NCI-H1105 (cell line): ENCODE measurements at regions not wholly inside any gene's neighbourhood (a gene's known extent, or its start where the extent isn't known, plus 50 kb on each side); places are given as distances from the start of the nearest gene placed in this dataset.
"Not testable (repeated sequence)": the region's sequence is repeated elsewhere in the genome, so short reads cannot be mapped to it uniquely, and the experiment has no call there.

ENCODE experiments used
- DNase-seq: peaks from one replicate; lab custom pipeline; 2025; lab: John Stamatoyannopoulos, UW

DNA sequence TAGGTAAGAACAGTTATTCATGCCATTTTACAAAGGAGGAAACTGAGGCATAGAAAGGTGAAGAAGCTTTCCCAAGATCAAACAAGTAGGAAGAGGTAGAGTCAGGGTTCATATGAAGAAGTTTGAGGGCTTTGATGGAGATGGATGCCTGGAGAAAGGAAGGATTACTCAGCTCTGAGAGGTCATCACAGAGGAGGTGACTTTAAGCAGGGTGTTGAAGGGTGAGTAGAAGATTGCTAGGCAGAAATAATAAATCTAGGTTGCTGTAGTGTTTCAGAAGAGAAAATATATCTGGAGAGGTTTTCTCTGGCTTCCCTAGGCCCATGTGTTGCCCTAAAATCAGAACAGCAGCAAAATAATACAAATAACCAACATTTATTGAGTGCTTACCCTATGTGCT is 196.3 kb downstream of the PALM2AKAP2 start:
- no peak for DNase-seq

DNA sequence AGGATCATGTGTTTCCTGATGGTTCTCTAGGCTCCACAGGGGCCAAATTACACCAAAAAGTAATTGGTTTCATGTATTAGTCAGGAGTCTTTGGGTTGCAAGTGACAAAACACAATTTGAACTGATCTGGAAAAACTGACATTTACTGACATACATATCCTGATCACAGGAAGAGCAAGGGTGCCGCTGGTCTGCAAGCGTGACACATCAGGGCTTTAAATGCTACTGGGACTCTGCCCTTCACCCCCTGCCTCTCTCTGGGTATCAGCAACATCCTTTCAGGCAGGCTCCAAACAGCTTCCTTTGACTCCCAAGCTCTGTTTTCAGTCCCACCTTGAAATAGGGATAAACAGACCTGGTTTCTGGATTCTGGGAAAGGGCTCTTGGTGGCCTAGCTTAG is 197.5 kb downstream of the PALM2AKAP2 start:
- DNase-seq, result no peak

DNA sequence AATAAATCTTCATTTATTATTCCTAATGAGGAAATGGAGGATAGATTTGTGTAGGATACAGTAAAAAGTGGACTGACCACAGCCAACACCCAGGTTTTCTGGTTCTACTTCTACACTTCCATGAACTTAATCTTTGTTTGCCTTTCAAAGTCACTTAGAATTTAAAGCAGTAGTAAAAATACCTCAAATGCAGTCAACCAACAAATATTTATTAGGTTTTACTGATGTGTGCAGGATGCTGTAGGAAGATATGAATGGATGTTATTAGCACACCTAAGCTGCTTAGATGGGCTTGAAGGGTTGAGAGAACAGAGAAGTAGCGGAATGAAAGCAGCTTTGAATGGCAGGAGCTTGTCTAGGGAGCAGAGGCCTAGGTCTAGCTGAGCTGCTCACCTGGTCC is 201.1 kb downstream of the PALM2AKAP2 start:
- DNase-seq, result no peak

DNA sequence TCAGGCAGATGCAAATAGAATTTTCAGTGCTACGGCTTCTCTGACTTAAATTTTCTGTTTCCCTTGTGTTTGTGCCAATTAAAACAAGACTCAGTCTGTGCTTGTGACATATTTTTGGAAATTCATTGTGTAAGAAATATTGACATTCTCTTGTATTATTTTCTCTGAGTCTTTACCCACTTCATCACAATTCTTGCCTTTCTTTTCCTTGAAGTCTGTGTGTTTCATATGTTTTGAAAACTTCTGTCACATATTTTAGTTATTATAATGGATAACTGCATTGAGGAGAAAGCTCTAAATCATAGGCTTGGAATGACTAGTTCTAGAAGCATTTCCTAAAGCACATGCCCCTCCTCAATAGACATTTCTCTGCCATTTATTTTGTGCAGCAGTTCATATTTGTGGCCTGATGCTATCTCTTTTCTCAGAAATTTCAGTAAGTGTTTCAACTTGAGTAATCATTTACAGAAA is 206.6 kb downstream of the PALM2AKAP2 start:
- no peak for DNase-seq

DNA sequence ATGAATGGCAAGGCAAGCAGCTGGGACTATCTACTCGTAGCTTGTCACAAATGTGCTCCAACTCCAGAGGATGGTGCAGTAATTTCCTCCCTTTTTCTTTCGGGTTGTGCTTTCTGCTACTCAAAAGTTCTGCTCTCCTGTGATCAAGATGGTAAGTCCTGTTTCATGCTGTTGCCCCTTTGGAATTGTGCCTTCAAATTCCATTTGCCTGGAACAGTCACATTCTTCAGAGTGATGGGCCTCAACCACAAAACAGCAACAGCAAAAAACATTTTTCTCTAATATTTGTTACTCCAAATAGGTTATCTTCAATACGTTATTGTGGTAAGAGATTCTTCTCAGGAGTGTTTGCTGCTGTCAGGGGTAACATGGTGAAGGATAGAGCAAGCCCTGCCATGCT is 209.3 kb downstream of the PALM2AKAP2 start:
- no peak for DNase-seq

DNA sequence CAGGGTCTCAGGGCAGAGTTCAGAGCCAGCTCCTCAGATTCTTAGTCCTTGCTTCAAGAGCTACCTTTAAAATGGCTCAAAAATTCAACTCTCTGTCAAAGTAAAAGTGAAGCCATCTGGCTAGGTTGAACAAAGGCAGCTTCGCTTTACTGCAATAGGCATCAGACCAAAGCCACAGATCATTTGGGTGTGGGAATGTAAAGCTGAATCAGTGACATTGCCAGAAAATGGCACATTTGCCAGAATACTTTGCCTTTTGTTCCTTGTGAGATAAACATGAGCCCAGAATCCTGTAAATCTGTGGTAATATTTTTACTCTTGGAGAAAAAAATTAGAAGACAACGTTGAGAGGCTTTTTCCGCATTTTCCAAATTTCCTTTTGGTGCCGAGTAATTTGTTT is 210.5 kb downstream of the PALM2AKAP2 start:
- DNase-seq, result no peak

DNA sequence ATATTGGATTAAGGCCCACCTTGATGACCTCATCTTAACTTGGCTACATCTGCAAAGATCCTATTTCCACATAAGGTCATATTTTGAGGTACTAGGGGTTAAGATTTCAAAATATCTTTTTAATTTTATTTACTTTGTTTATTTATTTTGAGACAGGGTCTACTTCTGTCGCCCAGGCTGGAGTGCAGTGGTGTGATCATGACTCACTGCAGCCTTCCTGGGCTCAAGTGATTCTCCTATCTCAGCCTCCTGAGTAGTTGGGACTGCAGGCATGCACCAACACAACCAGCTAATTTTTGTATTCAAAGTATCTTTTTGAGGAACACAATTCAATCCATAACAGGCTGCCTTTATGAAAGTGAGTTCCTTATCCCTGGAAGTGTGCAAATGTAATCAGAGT is 212.3 kb downstream of the PALM2AKAP2 start:
- DNase-seq, result no peak

DNA sequence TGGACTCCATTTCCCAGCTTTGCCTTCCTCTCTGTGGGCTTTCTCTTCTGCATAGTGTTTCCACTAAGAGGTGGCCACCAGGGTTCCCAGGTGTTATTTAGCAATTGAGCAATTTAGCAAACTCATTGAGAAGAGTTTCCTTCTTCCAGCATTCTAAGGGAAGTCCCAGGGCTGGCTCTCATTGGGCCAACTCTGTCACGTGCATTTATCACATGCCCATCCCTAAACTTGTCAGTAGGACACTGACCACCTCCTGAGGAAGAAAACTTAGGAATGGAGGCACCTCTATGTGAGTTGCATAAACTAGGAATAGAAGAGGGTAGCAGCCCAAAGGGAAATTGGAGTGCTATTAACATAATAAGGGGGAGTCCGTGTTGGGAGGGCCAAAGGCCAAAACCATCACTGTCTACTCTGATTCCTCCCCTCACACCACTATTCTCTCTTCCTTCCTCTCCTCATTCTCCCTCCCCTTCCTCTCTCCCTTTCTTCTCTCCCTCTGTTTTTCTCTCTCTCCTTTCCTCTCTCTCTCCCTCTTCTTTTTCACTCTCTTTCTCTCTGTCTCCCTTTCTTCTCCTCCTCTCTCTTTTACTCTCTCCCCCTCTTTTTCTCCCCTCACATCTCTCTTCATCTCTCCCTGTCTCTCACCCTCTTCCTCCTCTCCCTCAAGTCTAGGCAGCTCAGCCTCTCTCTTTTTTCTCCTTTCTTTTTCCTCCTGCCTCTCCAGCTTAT is 213.4 kb downstream of the PALM2AKAP2 start:
- no peak for DNase-seq

DNA sequence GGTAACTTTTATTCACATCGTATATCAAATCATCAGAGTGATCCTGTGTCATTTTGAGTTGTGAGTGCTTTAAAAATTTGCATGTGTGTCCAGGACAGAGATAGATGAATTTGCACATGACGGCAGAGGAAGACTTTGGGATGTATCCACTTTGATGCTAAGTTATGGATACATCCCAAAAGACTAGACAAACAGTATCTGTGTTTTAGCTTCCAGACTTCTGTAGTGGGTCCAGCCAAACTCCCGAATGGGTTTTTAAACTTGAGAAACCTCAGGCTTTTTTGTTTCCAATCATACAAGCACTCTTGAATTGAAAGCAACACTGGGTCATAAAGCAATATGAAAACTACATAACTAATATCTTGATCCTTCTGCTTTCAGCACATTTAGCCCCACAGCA is 213.8 kb downstream of the C9orf152 start:
- DNase-seq, result no peak

DNA sequence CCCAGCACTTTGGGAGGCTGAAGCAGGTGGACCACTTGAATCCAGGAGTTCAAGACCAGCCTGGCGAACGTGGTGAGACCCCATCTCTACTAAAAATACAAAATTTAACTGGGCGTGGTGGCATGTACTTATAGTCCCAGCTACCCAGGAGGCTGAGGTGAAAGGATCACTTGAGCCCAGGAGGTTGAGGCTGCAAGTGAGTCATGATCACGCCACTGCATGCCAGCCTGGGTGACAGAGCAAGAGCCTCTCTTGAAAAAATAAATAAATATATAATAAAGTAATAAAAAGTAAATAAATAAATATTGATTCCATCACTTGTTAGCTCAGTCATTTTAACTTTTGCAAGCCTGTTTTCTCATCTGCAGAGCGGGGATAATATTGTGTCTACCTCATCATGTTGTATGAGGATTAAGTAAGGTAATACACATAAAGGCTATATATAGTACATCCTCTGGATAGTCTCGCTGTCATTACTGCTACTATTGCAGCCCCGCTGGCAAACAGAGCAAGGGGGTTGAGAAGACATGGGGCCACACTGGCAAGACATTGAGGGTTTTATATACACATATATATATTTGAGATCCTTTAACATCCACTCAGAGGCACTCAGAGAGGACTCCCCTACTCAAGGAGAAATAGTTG is 210.9 kb downstream of the C9orf152 start:
- DNase-seq, result no peak

DNA sequence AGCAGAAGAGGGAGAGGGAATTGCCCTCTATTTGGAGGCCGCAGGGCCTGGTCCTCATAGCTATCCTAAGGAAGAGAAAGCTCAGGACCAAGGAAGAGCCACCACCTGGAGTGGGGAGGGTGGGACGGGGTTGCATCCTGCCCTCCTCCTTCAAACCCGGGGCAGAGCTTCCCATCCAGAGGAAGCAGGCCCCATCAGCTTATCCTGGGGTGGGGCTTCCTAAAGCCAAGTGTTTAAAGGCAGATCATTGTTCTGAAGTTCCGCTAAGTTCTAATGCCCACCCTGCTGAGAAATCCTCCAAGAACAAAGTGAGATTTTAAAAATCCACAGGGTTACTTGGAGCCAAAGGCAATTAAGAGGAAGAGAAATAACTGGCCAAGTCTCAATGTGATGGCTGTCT is 210.3 kb downstream of the C9orf152 start:
- no peak for DNase-seq

DNA sequence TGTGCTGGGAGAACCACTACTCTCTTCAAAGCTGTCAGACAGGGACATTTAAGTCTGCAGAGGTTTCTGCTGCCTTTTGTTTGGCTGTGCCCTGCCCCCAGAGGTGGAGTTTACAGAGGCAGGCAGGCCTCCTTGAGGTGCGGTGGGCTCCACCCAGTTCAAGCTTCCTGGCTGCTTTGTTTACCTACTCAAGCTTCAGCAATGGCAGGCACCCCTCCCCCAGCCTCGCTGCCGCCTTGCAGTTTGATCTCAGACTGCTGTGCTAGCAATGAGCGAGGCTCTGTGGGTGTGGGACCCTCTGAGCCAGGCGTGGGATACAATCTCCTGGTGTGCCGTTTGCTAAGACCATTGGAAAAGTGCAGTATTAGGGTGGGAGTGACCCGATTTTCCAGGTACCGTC is 202.4 kb downstream of the C9orf152 start:
- not testable (repeated sequence) for DNase-seq

DNA sequence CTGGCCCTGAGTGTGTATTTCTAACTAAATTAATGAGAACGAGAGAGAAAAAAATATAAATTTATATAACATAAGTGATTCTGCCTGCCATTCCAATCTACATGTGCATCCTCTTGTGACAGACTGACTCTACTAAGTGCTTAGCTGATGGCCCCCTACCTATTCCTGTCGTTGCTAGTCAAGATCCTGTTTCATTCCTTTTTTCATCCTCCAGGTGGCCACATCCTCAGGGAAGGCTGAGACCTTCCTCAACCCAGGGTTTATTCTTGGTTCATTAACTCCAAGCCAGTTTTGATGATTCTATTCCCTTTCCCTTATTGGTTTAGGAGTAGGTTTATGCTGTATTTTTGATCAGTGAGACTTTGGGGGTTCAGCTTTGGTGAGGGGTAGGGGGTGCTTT is 201.3 kb downstream of the C9orf152 start:
- no peak for DNase-seq

DNA sequence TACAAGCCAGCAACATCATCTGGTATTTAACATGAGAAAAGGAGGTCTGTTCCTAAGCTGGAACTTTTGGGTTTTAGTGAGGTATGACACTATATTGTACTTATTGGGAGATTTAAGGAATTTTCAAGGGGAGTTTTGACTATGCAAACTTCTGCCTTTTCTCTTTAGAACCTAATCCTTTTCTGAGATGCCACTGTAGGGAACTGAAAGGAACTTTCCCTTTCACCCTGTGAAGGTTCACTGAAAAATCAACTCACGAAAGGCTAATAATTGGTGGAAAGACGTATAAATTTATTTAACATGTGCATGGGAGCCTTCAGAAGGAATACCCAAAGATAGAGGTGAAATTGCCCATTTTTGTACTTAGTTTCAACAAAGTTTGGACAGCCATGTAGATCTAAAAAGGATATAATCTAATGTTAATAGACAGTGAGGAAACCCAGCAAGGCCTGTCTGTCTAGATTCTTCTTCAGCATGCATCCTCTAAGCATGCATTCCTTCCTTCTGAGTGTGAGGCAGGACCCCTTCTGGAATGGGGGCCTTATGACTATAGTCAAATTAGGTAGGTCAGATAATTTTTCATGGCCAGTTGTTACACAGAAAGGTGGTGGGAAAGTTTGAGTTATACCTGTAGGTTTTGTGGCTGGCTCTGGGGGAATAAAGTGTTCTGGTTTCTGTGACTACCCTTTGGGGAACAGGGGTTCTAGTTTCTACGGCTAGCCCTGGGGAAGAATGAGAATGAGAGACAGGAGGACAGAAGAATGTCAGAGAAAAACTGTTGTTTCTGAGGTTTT is 200.3 kb downstream of the C9orf152 start:
- no peak for DNase-seq

DNA sequence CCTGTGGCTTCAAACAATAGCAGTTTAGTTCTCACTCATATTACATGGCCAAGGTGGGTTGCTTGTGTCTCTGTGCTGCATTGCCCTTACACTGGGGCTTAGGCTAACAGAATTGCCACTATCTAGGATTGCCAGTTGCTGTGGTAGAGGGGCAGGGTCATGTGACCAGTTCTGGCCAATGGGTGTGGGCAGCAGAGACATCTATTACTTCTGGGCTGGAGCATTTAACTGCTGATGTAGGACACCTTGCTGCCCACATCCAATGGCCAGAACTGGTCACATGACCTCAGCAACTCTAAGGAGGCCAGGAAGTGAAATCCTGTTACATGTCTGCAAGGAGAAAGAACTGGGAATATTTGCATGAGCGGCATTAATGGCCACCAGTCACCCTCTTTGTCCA is 199.3 kb downstream of the C9orf152 start:
- DNase-seq, result no peak

DNA sequence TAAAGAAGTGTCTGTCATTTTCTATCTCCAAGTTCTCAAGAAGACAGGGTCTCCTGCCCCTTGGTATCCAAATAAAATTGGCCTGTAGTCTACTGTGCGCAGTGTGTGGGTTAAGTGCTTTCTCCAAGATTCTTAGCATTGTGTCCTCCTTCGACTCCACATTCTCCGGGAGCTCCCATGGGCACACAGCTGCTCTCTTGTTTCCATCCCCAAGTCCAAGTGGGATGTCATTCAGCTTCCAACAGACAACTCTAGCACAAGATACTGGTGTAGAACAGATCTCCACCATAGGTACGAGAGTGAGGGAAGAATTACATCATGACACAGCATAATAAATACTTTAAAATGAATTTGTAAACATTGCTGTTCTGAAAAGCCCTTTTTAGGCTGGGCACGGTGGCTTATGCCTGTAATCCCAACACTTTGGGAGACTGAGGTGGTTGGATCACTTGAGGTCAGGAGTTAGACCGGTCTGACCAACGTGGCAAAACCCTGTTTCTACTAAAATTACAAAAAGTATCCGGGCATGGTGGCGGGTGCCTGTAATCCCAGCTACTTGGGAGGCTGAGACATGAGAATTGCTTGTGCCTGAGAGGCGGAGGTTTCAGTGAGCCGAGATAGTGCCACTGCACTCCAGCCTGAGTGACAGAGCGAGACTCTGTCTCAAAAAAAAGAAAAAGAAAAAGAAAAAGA is 196.2 kb downstream of the C9orf152 start:
- no peak for DNase-seq

DNA sequence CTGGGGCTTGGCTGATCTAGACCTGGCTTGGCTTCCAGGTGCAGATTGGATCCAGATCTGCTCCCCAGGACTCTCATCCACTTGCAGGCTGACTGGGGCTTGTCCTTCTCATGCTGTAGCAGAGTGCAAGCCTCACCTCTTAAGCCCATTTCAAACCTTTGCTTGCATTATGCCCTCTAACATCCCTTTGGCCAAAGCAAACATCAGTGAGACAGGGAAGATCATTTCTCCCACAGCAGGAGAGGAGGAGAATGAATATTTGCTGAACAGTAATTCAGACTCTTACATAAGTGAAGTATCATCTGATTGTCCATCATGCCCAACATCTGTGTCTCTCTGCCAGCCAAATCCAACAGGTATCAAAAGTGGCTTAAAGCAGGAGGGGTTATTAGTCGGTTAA is 194.9 kb downstream of the C9orf152 start:
- no peak for DNase-seq

DNA sequence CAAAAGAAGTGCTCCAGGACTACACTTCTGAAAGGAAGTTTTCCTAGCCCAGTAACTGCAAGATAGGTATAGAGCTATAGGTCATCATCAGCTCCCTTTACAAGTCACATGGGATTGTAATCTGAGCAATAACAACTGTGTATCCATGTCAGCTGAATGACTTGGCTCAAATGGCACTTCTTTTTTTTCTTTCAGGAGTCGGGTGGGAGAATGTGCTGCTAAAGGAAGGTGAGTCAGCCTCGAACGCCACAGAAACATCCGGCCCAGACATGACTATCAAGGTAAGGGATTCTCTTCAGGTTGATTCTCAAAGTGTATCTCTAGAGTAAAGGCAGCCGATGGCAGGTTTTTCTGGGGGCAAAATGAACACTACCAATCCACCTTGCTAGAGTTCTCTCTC is 192.2 kb downstream of the C9orf152 start:
- DNase-seq, result no peak

DNA sequence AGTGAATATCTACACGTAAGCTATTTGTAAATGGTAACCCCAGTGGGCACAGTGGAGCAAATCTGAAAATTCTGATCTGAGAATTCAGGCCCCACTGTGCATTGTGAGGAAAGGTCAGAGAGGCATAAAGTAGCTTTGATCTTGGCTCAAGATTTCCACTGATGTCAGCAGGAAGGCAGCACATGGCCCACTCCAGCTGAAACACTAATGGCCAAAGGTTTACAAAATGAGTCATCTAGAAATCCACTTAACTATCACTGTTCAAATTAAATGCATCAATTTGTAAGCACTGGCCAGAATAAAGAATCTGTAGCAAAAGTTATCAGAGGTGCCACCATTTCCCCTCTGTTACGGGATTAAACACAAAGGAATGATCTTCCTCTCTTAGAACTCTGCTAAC is 191.6 kb downstream of the C9orf152 start:
- DNase-seq, result no peak

DNA sequence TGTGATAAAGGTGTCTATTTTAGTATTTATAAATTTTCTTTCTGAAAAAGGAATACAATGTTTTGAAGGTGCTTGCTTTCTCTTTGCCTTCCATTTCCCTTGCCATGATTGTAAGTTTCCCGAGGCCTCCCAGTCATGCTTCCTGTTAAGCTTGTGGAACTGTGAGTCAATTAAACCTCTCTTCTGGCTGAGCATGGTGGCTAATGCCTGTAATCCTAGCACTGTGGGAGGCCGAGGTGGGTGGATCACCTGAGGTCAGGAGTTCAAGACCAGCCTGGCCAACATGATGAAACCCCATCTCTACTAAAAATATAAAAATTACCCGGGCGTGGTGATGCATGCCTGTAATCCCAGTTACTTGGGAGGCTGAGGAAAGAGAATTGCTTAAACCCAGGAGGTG is 187.7 kb downstream of the C9orf152 start:
- not testable (repeated sequence) for DNase-seq

DNA sequence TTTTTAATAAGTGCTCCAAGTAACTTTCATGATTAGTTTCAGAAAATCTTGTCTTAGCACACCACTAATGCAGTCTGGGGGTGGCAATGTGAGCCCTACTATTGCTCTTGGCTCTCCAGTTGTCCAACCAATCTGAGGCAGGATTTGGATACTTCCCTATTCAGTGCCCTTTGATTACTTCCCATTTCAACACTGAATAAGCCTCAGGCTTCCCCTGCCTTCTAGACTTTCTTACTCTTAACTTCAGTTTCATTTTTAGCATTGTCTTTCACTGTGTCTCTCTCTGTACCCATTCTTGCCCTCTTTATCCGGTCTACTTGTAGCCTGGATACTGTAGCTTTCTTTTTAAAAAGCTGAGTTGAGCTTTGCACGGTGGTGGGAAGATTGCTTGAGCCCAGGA is 186.1 kb downstream of the C9orf152 start:
- DNase-seq, result no peak

DNA sequence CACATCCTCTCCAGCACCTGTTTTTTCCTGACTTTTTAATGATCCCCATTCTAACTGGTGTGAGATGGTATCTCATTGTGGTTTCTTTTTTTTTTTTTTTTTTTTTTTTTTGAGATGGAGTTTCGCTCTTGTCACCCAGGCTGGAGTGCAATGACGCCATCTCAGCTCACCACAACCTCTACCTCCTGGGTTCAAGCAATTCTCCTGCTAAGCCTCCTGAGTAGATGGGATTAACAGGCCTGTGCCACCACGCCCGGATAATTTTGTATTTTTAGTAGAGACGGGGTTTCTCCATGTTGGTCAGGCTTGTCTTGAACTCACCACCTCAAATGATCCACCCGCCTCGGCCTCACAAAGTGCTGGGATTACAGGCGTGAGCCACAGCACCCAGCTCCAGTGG is 184.7 kb downstream of the C9orf152 start:
- DNase-seq, result not testable (repeated sequence)
